Osteocyte (in vitro differentiated cells): ENCODE measurements at regions not wholly inside any gene's neighbourhood (a gene's known extent, or its start where the extent isn't known, plus 50 kb on each side); places are given as distances from the start of the nearest gene placed in this dataset.
A peak's percentile ranks its signal among the peaks of the same experiment; 100 is the strongest.

Experiments
- DNase-seq: peaks from one replicate; pipeline ENCODE4 v3.0.0; 2021; ENCODE audit warnings: mixed read lengths; ENCODE audit not compliant: unreplicated experiment; ENCODE audit errors: extremely low spot score
- H3K27ac Mint-ChIP-seq: one replicate; pipeline ENCODE4 v1.8.0; 2021; ENCODE audit warnings: mild to moderate bottlenecking, mixed read lengths; ENCODE audit not compliant: unreplicated experiment
- H3K27me3 Mint-ChIP-seq: one replicate; pipeline ENCODE4 v1.8.0; 2021; ENCODE audit warnings: mixed read lengths; ENCODE audit not compliant: unreplicated experiment
- H3K36me3 Mint-ChIP-seq: one replicate; pipeline ENCODE4 v1.8.0; 2021; ENCODE audit warnings: mixed read lengths; ENCODE audit not compliant: unreplicated experiment
- H3K4me1 Mint-ChIP-seq: one replicate; pipeline ENCODE4 v1.8.0; 2021; ENCODE audit warnings: mixed read lengths; ENCODE audit not compliant: unreplicated experiment
- H3K4me3 Mint-ChIP-seq: one replicate; pipeline ENCODE4 v1.8.0; 2021; ENCODE audit warnings: mild to moderate bottlenecking, moderate library complexity, mixed read lengths; ENCODE audit not compliant: unreplicated experiment
- H3K9me3 Mint-ChIP-seq: one replicate; pipeline ENCODE4 v1.8.0; 2021; ENCODE audit warnings: mixed read lengths; ENCODE audit not compliant: unreplicated experiment
- TF ChIP-seq, protein P1 (sequence below): fragments of 200-600 bp; sonication (generic); IDR thresholded peaks from 2 replicates; pipeline ENCODE4 v1.5.0; 2021; ENCODE audit warnings: antibody characterized with exemption, mild to moderate bottlenecking, moderate library complexity

DNA sequence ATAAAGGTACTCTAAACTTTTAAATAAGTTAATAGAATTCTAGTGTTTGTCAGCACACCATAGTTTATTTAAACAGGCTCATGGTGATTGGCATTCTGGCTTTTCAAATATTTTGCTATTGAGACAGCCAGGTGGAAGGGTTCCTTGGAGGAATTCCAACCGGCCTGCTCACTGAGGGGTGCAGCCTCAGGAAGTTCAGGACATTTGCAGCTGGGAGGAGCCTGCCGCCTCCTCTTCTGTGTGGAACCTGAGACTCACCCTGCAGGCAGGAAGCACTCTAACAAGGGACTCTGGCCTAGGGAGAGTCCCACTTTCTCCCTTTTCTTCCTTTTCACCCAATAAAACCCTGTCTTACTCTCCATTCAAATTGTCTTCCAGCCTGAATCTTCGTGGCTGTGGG lies 1328.0 kb downstream of the FSTL5 start:
- H3K4me3 Mint-ChIP-seq, result no peak overlapping the region
- no peaks in the 10 kb centered on the region for H3K27me3 Mint-ChIP-seq
- DNase-seq, result no peak
- TF ChIP-seq, protein P1, sequence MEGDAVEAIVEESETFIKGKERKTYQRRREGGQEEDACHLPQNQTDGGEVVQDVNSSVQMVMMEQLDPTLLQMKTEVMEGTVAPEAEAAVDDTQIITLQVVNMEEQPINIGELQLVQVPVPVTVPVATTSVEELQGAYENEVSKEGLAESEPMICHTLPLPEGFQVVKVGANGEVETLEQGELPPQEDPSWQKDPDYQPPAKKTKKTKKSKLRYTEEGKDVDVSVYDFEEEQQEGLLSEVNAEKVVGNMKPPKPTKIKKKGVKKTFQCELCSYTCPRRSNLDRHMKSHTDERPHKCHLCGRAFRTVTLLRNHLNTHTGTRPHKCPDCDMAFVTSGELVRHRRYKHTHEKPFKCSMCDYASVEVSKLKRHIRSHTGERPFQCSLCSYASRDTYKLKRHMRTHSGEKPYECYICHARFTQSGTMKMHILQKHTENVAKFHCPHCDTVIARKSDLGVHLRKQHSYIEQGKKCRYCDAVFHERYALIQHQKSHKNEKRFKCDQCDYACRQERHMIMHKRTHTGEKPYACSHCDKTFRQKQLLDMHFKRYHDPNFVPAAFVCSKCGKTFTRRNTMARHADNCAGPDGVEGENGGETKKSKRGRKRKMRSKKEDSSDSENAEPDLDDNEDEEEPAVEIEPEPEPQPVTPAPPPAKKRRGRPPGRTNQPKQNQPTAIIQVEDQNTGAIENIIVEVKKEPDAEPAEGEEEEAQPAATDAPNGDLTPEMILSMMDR, result no peak
- no peaks in the 10 kb centered on the region for H3K36me3 Mint-ChIP-seq
- no peaks in the 10 kb centered on the region for H3K9me3 Mint-ChIP-seq
- peaks cover 13% of the 10 kb centered on the region for H3K4me1 Mint-ChIP-seq
- H3K27ac Mint-ChIP-seq, result no peak overlapping the region

DNA sequence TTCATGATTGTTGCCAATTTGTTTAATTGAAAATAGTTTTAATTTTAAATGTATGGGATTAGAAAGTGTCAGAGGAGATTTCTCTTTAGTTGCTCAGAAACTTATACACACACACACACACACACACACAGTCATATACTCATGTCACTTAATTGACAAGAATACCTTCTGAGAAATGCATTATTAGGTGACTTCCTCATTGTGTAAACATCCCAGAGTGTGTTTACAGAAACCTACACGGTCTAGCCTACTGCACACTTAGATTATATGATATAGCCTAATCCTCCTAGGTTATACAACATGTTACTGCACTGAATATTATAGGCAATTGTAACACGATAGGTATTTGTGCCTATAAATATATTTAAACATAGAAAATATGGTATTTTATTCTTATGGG lies 1327.4 kb downstream of the FSTL5 start:
- no peak for DNase-seq
- no peak overlapping the region for H3K27ac Mint-ChIP-seq
- H3K36me3 Mint-ChIP-seq, result no peaks in the 10 kb centered on the region
- H3K9me3 Mint-ChIP-seq, result no peaks in the 10 kb centered on the region
- H3K4me3 Mint-ChIP-seq, result no peak overlapping the region
- TF ChIP-seq, protein P1, result no peak
- H3K4me1 Mint-ChIP-seq, result peaks cover 13% of the 10 kb centered on the region
- no peaks in the 10 kb centered on the region for H3K27me3 Mint-ChIP-seq

DNA sequence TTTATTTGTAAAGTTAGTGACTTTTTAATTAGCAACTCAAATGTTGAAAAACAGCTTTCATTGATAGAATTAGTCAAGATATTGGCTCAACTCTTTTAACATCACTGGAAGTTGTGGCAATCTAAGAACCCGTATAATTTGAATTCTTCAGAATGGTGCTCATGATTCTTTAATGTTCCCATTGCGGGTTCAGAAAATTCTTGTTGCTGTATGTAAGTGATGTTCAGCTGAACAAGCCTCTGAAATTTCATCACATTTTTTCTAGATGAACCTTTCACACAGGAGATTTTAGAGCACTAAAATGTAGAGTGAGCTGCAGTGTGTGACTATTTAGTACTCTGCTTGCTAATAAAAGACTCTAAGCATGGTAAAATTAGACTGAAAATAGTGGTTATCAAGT lies 1317.7 kb downstream of the FSTL5 start:
- no peak overlapping the region for H3K27ac Mint-ChIP-seq

DNA sequence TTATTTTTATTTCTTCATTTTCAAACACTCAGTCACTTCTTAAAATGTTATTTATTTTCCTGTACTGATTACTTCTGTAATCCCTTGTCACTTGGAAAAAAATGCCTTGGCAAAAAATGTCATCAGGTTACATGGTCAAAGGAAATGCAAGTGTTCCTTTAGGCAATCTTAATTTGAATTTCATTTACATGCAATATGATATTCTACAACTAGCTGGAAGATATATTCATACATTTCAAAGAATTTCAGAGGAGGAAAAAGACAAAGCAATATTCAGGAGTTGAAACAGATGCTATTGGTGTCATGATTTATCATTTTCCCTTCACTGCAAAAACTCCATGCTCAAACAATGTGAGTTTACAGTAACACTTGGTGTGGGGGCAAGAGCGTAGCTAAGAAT lies 1316.6 kb downstream of the FSTL5 start:
- DNase-seq, result no peak
- no peaks in the 10 kb centered on the region for H3K9me3 Mint-ChIP-seq
- H3K4me3 Mint-ChIP-seq, result no peak overlapping the region
- no peaks in the 10 kb centered on the region for H3K27me3 Mint-ChIP-seq
- TF ChIP-seq, protein P1, result no peak
- peaks cover 21% of the 10 kb centered on the region for H3K4me1 Mint-ChIP-seq
- no peak overlapping the region for H3K27ac Mint-ChIP-seq
- no peaks in the 10 kb centered on the region for H3K36me3 Mint-ChIP-seq

More for the DNA sequence above, 1317.7 kb downstream of the FSTL5 start:
- Mint-ChIP-seq H3K4me1 (peaks cover 23% of the 10 kb centered on the region), H3K9me3 (no peaks in the 10 kb centered on the region), H3K36me3 (no peaks in the 10 kb centered on the region), H3K27me3 (no peaks in the 10 kb centered on the region), H3K4me3 (no peak overlapping the region)
- TF ChIP-seq, protein P1, result no peak
- DNase-seq, result no peak

DNA sequence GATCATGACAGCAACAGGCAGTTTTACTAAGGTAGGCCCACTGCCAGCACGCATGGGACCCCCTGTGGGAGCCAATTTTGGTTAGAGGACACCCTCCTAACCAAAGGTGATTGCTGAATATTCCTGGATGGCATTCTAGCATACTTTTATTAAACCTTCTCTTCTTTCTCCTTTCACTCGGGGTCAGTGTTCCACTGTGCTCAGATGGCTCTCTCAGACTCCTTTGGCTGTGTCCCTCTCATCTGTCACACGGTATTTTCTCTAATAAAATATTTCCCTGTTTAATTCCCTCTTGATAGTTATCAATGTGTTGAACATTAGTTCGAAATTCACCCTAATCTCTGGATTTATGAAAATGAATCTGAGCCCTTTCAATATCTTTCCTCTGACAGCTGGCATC lies 1315.3 kb downstream of the FSTL5 start:
- Mint-ChIP-seq H3K9me3 (no peaks in the 10 kb centered on the region), H3K27me3 (no peaks in the 10 kb centered on the region), H3K36me3 (no peaks in the 10 kb centered on the region), H3K4me1 (peaks cover 19% of the 10 kb centered on the region), H3K4me3 (peak overlapping the region; percentile 54), H3K27ac (peak overlapping the region; percentile 72)
- TF ChIP-seq, protein P1, result no peak
- no peak for DNase-seq
